ENCODE measurements at regions not wholly inside any gene's neighbourhood (a gene's known extent, or its start where the extent isn't known, plus 50 kb on each side); places are given as distances from the start of the nearest gene placed in this dataset.

DNA sequence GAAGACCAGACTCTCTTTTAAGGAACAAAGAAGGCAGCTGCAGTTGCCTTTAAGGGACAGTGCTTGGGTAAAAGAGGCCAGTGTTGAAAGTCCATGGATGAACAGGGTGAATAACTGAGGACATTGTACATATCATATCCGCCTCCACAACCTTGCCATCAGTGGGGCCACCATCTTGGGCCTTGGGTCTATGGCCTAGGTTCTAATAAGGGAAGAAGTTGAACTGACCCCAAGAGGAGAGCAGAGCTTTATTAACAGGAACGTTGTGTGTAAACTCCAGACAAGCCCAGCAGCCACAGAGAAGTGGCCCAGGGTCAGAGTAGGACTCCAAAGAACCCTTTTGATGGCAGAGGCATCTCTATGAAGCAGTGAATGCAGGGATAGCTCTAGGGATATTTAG, 332.8 kb downstream of the CYP26B1 start:
- in situ Hi-C loops (cut with MboI): no loop called here
- H3K27me3 ChIP-seq (replicated peaks; ENCODE audit: insufficient read depth): no peaks in the 10 kb centered on the region
- H4K20me1 ChIP-seq (ENCODE audit: insufficient read depth): no peaks in the 10 kb centered on the region
- no peaks in the 10 kb centered on the region for H3K79me2 ChIP-seq (ENCODE audit: insufficient read depth)
- TF ChIP-seq EZH2phosphoT487 (IDR thresholded peaks at IDR 0.05; ENCODE audit: insufficient read depth, low read depth) (no peak), EZH2 (IDR thresholded peaks at IDR 0.05; ENCODE audit: insufficient read depth, poor library complexity, severe bottlenecking) (no peak)
- no peaks in the 10 kb centered on the region for H3K9me2 ChIP-seq (ENCODE audit: insufficient read depth)
- H3K4me2 ChIP-seq (ENCODE audit: unreplicated experiment): no peak overlapping the region
- no peak for DNase-seq
- no peak overlapping the region for H3K27ac ChIP-seq
- H3K9ac ChIP-seq: no peak overlapping the region
- WGBS, 2 experiments (ENCODE audit: low coverage in 1 of 2, low lambda C conversion rate in 2 of 2, missing lambda C conversion rate in 2 of 2): 84 to 89% methylated on average over 2 of the region's 2 CpGs
- no peaks in the 10 kb centered on the region for H3F3A ChIP-seq (ENCODE audit: insufficient read depth)
- no peak overlapping the region for H3K4me3 ChIP-seq
- no peak overlapping the region for H2AFZ ChIP-seq
- H3K9me3 ChIP-seq (ENCODE audit: low read depth): no peaks in the 10 kb centered on the region
- H3K4me1 ChIP-seq (ENCODE audit: insufficient read depth): 0 out of 2 replicates have a peak, but pooled peaks cover 5% of the 10 kb centered on the region
- no peaks in the 10 kb centered on the region for H3K36me3 ChIP-seq (ENCODE audit: low read depth)

- H3K4me1 ChIP-seq (ENCODE audit: insufficient read depth): 0 out of 2 replicates have a peak, but pooled peaks cover 5% of the 10 kb centered on the region
- no peak overlapping the region for H3K9ac ChIP-seq
- no peak overlapping the region for H2AFZ ChIP-seq
- no peak for TF ChIP-seq EZH2 (IDR thresholded peaks at IDR 0.05; ENCODE audit: insufficient read depth, poor library complexity, severe bottlenecking)
- no peak for TF ChIP-seq EZH2phosphoT487 (IDR thresholded peaks at IDR 0.05; ENCODE audit: insufficient read depth, low read depth)
- peak; percentile 57 for DNase-seq
- no peaks in the 10 kb centered on the region for H3K79me2 ChIP-seq (ENCODE audit: insufficient read depth)
- in situ Hi-C loops (cut with MboI): no loop called here
- no peaks in the 10 kb centered on the region for H3K9me2 ChIP-seq (ENCODE audit: insufficient read depth)
- H3K9me3 ChIP-seq (ENCODE audit: low read depth): no peaks in the 10 kb centered on the region
- no peak overlapping the region for H3K4me2 ChIP-seq (ENCODE audit: unreplicated experiment)
- no peaks in the 10 kb centered on the region for H4K20me1 ChIP-seq (ENCODE audit: insufficient read depth)
- no peaks in the 10 kb centered on the region for H3K27me3 ChIP-seq (replicated peaks; ENCODE audit: insufficient read depth)
- H3F3A ChIP-seq (ENCODE audit: insufficient read depth): no peaks in the 10 kb centered on the region
- H3K36me3 ChIP-seq (ENCODE audit: low read depth): no peaks in the 10 kb centered on the region
- 21 to 31% methylated on average over 4 of the region's 4 CpGs for WGBS, 2 experiments (ENCODE audit: low coverage in 1 of 2, low lambda C conversion rate in 2 of 2, missing lambda C conversion rate in 2 of 2)
- no peak overlapping the region for H3K4me3 ChIP-seq
- H3K27ac ChIP-seq: no peak overlapping the region
These were observed 333.7 kb downstream of the CYP26B1 start for GRCh38 chr2:71813807-71814470.

DNA sequence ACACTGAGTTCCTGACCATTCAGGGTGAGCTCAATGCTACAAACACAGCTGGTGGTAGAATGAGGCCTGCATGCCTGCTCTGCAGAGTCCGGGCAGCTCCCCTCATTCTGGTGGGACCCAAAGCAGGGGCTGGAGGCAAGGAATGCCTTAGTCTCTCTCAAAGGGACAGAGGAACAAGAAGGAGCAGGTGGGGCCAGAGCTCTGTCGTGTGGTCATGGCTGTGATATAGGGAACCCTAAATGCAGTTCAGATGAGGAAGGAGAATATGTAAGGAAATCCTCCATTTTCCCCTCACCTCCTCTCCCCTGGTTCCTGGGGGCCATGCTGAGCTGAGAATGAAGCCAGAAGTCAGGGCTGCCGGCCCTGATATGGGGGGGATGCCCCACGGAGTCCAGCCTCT, 334.3 kb downstream of the CYP26B1 start:
- Histone ChIP-seq H3K36me3 (ENCODE audit: low read depth) (no peaks in the 10 kb centered on the region), H3K27ac (no peak overlapping the region), H3K79me2 (ENCODE audit: insufficient read depth) (no peaks in the 10 kb centered on the region), H3K9ac (no peak overlapping the region), H3F3A (ENCODE audit: insufficient read depth) (no peaks in the 10 kb centered on the region), H4K20me1 (ENCODE audit: insufficient read depth) (no peaks in the 10 kb centered on the region), H3K4me3 (no peak overlapping the region), H3K4me2 (ENCODE audit: unreplicated experiment) (no peak overlapping the region), H3K27me3 (replicated peaks; ENCODE audit: insufficient read depth) (no peaks in the 10 kb centered on the region), H2AFZ (no peak overlapping the region), H3K9me3 (ENCODE audit: low read depth) (no peaks in the 10 kb centered on the region), H3K4me1 (ENCODE audit: insufficient read depth) (0 out of 2 replicates have a peak, but pooled peaks cover 5% of the 10 kb centered on the region), H3K9me2 (ENCODE audit: insufficient read depth) (no peaks in the 10 kb centered on the region)
- no peak for TF ChIP-seq EZH2 (IDR thresholded peaks at IDR 0.05; ENCODE audit: insufficient read depth, poor library complexity, severe bottlenecking)
- TF ChIP-seq EZH2phosphoT487 (IDR thresholded peaks at IDR 0.05; ENCODE audit: insufficient read depth, low read depth): no peak
- WGBS, 2 experiments (ENCODE audit: low coverage in 1 of 2, low lambda C conversion rate in 2 of 2, missing lambda C conversion rate in 2 of 2): 82 to 84% methylated on average over 4 of the region's 4 CpGs
- no peak for DNase-seq
- in situ Hi-C loops (cut with MboI): no loop called here

DNA sequence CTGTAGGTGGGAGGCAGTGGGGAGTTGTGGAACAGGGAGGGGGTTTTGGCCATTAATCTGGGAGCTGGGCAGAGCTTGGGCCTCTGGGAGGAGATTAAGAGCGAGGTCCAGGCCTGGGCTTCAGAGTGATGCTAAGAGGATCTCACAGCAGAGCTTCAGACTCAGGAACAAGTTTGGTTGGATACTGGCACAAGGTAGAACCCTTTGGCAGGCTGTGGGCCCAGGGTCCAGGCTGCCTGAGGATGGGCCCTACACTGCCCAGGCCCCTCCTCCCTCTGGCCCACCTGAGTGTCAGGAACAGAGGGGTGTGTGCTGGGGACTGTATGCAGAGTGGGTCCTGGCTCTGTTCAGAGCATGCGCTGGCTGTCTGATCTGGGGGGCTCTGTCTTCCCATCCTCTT, 334.9 kb downstream of the CYP26B1 start:
- Histone ChIP-seq H3K27me3 (replicated peaks; ENCODE audit: insufficient read depth) (no peaks in the 10 kb centered on the region), H3K36me3 (ENCODE audit: low read depth) (no peaks in the 10 kb centered on the region), H3K79me2 (ENCODE audit: insufficient read depth) (no peaks in the 10 kb centered on the region), H3K4me1 (ENCODE audit: insufficient read depth) (0 out of 2 replicates have a peak, but pooled peaks cover 5% of the 10 kb centered on the region), H3K4me3 (no peak overlapping the region), H3K9me2 (ENCODE audit: insufficient read depth) (no peaks in the 10 kb centered on the region), H3K4me2 (ENCODE audit: unreplicated experiment) (no peak overlapping the region), H4K20me1 (ENCODE audit: insufficient read depth) (no peaks in the 10 kb centered on the region), H2AFZ (no peak overlapping the region), H3K9me3 (ENCODE audit: low read depth) (no peaks in the 10 kb centered on the region), H3F3A (ENCODE audit: insufficient read depth) (no peaks in the 10 kb centered on the region), H3K9ac (no peak overlapping the region), H3K27ac (no peak overlapping the region)
- no peak for DNase-seq
- TF ChIP-seq EZH2phosphoT487 (IDR thresholded peaks at IDR 0.05; ENCODE audit: insufficient read depth, low read depth): no peak
- in situ Hi-C loops (cut with MboI): no loop called here
- WGBS, 2 experiments (ENCODE audit: low coverage in 1 of 2, low lambda C conversion rate in 2 of 2, missing lambda C conversion rate in 2 of 2): 100% methylated on average over 2 of the region's 2 CpGs

Data from GM23248 (cell line).